NCI-H1417 (cell line): ENCODE measurements at regions not wholly inside any gene's neighbourhood (a gene's known extent, or its start where the extent isn't known, plus 50 kb on each side); places are given as distances from the start of the nearest gene placed in this dataset.
"Not testable (repeated sequence)": the region's sequence is repeated elsewhere in the genome, so short reads cannot be mapped to it uniquely, and the experiment has no call there.

Experiments
- DNase-seq, 3 experiments: peaks; one replicate each; lab custom pipeline; 2025; lab: John Stamatoyannopoulos, UW

DNA sequence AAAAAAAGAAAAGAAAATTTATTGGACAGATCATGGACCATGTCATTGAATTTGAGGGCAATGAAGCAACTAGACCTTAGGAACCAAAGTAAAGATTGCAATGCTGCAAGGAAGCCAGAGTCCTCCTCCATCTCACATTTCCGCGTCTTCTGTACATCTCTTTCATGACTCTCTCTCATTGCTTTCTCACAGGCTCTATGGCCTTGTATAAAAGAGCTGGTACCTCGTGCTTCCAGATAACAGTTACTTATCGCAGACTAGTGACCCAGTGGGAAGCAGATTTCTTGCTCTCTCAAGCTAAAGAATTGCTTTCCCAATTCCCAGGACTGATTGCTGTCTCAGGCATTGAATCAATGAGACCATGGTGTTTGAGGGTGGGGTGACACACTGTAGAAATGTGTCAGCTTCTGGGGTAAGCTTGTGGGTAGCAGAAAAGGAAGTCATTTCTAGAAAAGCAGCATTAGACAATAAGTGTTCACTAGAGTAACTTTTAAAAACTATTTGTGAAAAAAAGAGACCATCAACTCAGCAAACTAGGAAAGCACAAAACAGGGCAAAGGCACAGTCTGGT, 635.3 kb downstream of the UTRN start:
- no peak for DNase-seq

DNA sequence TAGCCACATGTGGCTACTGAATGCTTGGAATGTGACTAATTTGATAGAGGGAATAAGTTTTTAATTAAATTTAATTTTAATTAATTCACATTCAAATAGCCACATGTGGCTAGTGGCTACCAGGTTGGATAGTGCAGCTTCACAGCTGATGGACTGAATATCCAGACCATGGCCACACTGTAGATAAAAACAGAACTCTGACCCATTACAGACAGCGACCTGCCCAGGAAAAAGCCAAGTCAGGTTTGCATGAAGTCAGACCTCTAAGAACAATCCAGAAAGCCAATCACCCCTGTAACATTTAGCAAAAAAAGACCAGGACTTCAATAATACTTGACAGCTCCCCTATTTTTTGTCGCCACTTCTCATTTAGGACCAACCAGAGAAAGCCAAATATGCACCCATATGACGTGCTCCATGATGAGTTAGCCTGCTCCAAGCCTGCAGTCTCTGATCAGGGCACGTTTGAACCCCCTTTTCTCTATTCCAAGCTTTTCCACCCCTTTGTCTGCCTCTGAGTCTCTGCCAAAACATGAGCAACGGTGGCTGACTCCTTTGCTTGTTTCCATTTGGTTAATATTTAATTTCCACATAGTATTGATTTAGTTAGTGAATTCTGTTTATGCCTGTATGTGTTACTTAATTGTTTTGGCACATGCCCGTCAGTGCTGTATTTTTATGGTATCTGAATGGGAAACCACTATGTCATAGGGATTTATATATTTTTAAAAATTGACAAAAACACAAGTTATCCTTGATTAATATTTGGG, 636.3 kb downstream of the UTRN start:
- DNase-seq = no peak

DNA sequence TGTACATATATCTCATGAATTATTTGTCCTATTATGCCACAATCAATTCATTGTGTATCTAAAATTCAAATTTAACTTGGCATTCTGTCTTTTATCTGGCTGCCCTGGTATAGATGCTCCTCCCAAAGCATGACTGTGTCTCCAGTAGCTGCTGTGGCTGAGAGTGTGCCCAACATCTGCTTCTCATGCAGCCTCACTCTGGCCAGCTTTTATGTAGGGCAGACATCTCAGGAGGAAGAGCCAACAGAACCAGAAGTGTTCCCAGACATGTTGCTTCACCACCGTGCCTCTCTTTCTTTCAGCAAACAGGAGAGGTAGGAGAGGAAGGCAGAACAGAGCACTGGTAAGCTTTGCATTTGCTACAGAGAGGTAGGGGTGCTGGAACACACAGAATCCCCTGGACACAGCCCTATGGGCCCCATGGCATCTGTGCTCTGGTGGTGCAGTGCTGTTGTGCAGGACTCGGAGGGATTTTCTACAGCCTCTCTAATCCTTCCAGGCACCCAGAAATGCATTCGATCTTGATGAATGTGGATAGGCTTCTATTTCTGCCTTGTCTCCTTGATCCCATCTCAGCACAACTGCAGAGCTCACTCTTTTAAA, 637.1 kb downstream of the UTRN start:
- no peak for DNase-seq

DNA sequence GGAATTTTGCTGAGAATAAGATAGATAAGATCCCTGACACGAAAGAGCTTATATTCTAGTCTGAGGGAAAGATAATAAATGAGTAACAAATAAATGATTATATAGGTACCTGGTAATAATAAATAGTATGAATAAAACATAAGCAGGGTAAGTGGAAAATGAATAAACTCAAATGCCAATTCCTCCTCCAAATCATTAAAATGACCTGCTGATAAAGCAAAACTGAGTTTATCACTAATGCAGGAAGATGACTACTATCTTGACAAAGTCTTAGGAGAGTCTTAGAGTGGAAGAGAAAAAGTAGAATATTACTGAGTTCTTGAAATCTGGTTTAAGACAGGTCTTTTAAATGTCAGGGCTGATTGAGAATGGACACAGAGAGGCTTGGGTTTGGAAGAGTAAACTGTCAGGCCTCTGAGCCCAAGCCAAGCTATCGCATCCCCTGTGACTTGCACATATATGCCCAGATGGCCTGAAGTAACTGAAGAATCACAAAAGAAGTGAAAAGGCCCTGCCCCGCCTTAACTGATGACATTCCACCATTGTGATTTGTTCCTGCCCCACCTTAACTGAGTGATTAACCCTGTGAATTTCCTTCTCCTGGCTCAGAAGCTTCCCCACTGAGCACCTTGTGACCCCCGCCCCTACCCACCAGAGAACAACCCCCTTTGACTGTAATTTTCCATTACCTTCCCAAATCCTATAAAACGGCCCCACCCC, 637.8 kb downstream of the UTRN start:
- DNase-seq = not testable (repeated sequence)

DNA sequence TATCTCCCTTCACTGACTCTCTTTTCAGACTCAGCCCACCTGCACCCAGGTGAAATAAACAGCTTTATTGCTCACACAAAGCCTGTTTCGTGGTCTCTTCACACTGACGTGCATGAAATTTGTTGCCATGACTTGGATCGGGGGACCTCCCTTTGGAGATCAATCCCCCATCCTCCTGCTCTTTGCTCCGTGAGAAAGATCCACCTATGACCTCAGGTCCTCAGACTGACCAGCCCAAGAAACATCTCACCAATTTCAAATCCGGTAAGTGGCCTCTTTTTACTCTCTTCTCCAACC, 638.3 kb downstream of the UTRN start:
- not testable (repeated sequence) for DNase-seq

DNA sequence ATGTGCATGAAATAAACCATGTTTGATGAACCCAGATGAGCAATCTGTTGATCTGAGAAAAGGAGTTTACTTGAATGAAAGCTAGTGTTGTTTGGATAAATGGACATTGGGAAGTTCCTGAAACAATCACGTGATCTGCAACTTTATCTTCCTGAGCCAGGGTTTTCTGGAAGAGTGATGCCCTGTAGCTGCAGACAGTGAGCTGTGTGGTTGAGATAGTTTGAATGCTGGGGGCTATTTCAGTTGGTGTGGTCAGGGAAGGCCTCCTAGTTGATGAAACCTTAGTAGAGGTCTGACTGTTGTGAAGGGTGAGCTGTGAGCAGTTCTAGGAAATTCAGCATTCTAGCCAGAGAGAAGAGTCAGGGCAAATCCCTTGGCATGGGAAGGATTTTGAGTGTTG, 643.7 kb downstream of the UTRN start:
- no peak for DNase-seq

DNA sequence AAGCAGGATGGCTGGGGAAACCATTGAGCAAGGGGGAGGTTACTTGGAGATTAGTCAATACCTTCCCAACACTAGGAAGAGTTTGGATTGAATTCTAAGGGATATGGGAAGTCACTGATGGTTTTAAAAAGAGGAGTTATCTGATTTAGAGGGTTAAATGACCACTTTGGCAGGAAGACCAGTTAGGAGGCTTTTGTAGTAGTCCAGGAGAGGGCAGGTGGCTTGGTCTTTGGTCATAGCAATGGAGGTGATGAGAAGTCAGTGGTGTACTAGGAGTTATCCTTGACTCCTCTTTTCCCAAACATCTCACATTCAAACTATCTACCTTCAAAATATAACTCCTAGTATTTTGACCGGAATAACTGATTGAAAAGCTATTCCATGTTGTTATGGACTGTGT, 644.1 kb downstream of the UTRN start:
- no peak for DNase-seq

DNA sequence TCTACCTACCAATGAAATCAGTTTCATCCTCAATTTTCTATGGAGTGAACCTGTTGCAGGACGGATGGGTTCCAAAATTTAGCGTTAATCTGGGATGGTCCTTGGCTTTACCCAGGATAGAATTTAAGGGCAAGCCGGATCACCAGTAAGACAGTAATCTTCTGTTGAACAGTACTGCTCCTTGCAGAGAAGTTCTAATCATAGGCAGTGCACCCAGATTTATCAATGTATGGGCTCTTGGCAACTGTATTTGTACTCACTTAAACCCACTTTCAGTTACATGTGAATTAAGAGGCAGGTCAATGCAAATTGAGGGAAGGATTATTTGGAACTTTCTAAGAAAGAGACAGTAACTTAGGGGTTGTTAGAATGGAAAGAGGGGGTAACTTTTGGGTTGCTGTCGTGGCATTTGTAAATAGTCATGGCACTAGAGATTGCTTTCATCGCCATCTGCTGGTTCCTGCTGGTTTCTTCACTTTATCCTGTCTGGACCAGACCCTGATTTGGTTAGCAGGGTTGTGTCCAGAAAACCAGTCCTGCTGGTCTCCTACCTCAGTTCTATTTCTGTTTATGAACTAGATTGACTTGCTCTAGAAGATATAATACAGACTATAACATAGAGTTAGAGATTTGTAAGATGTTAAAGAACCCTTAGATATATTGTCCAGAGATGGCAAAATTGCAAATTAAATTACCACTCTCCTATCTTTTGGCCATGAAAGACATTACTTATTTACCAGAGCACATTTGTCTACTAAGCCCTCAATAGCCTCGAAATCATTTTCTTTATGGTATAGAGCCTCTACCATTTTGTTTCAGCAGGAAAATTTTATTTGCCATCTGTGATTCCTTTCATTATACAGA, 646.3 kb downstream of the UTRN start:
- DNase-seq = peak; percentile 10 to 80 (median 51)

DNA sequence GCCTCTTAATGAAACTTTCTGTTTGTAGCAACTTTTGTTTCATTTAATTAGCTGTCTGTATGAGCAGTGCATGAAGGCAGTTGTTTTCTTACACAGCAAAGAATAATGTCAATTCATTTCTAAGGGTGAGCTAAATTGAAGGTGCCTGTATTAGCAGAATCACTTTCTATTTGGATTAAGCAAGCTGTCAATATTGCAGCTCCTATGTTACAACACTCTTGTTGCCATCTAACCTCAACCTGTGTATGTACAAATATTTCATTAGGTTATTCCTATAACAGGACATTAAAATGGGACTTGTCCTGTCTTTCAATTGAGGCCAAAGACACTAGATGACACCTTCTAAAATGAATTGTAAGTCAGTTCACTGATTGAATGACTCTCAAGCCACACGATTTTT, 647.5 kb downstream of the UTRN start:
- DNase-seq = no peak

DNA sequence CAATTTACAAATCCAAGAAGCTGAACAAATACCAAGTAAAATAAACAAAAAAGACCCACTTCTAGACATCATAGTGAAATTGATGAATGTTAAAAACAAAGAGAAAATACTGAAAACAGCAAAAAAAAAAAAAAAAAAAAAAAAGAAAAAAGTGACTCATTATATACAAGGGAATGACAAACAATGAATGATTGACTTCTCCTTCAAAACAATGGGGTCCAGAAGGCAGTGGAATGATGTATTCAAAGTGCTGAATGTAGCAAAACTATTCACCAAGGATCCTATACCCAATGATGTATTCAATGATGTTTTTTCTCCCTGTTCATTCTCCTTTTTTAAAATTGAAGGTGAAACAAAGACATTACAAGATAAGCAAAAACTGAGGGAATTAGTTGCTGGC, 650.0 kb downstream of the UTRN start:
- DNase-seq = no peak

DNA sequence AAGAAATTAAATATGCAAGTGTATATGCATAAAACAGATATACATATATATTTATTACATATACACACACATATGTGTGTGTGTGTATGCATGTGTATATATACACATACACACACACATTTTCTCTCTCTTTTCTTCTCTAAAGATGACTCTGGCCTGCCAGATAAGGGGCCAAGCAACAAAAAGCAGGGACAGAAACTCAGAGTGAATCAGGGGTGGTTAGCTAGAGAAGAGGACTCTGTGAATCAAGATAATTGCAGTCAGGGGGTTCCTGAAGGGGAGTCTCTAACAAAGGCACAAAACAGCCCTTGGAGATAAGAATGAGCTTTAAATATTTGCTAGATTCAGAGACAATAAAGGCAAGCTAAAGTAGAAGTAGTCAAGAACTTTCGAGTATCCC, 650.5 kb downstream of the UTRN start:
- no peak for DNase-seq

DNA sequence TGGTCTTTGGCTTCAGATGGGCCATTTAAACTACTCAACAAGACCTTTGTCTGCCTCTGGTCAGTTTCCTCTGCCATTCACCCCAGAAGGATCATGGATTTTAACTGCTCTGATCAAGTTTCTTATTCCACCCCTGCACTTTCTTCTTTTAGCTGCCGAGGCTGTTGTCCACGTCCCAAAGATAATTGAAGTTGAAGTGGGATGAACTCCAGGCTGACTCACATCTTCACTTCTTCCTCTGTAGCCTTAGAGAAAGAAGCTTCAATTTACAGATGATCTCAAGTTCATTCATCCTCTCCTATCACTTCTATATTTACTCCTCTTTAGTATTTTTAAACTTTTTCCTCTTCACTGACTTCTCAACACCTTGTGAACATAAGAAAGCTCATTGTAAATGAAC, 651.6 kb downstream of the UTRN start:
- DNase-seq = no peak

DNA sequence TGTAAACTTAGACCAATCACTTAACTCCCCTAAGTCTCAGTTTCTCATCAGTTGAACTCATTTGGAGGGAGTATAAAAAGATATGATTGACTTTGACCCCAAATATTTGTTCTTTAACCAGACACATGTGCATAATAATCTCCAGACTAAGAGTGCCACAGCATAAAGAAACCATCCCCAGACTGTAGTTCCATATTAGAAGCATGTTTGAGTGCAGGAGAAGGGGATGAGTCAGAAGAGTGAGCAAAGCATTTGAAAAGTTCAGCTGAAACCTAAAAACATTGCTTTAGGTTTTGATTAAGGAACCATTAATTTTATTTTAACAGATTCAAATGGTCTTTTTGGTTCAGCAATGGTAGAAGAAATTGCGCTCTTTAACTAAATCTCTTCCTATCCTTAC, 654.8 kb downstream of the UTRN start:
- no peak for DNase-seq

DNA sequence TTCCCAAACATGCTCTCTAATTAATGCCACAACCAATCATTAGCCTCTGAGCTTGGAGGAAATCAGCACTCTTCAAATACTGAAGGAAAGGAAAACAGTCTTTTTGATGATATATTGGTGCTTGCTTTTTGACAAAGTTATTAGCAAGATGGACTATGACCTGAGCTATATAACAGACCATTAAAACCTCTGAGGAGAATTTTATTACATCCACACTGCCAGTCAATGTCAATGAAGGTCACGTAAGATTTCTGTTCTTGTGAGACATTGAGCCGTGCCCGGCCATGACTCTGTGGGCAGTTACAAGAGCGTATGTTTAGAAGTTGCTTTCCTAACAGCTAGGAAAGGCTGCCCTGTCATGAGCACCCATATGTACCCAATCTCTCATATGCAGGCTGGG, 659.0 kb downstream of the UTRN start:
- no peak for DNase-seq

DNA sequence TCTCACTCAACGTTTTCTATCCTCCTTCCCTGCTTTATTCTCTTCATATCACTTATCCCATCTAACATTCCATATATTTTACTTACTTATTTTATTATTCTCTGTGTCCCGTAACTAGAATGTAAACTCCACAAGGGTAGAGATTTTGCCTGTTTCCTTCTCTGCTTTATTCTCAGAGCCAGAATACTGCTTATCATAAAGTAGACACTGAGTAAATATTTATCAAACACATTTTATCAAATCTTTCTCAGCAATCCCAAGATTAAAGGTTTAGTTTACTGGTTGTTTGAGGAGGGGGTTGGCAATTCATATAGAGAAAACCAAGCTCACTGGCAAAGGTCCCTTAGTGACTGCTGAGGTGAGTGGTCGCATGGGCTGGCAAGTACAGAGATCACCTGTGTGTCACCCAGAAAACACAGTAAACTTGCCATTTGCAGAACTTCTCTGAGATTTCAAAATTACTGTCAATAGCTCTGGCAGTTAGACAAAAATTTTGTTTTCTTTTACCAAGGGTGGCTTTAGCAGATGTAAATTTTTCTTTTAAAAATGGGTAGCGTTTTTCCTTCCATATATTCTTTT, 662.4 kb downstream of the UTRN start:
- no peak for DNase-seq

DNA sequence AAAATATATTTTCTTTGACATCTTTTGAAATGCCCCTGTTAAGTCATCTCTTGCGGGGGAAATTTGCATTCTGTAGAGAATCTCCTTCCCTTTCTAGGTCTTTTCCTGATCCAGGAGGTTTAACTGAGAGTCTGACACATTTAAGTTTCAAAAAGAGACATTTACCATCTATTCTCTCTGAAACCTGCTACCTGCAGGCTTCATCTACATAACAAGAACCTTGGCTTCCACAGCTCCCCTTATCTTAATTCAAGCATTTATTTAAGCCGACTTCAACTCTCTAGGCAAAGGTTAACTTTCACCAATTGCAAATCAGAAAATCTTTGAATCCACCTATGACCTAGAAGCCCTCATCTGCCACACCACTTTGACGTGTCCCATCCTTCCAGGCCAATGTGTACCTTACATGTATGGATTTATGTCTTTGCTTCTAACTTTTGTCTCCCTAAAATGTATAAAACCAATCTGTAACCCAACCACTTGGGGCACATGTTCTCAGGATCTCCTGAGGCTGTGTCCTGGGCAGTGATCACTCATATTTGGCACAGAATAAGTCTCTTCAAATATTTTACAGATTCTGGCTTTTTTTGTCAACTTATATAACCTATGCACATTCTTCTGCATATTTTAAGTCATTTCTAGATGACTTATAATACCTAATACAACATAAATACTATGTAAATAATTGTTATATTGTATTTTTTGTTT, 666.7 kb downstream of the UTRN start:
- no peak for DNase-seq

DNA sequence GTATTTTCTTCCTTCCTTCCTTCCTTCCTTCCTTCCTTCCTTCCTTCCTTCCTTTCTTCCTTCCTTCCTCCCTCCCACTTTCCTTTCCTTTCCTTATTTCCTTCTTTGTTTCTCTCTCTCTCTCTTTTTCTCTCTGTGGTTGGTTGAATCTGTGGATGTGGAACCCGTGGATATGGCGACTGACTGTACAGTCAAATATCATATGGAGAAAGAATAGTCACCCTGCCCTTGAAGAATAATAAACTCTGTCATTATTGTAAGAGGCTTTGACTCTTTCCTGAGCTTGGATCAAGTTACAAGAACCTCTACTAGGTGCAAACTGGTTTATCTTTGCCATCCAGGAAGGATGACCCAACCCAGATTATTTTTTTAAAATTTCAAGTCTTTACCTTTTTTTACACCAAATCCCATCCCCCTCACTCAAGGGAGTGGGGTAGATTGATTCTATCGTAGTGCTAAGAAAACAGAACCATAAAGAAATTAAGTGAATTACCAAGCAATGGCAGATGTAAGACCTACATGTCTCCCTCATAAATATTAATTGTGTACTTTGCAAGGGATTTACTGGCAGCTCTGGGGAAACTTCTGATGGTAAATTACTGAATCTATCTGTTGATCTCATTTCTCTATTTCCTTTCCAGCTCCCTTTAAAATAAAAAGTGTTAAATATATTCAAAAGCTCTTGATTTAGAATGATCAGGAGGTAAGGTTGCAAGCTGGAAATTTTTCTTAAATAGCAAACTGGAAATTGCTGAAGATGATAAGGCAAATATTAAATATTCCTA, 667.5 kb downstream of the UTRN start:
- no peak for DNase-seq

DNA sequence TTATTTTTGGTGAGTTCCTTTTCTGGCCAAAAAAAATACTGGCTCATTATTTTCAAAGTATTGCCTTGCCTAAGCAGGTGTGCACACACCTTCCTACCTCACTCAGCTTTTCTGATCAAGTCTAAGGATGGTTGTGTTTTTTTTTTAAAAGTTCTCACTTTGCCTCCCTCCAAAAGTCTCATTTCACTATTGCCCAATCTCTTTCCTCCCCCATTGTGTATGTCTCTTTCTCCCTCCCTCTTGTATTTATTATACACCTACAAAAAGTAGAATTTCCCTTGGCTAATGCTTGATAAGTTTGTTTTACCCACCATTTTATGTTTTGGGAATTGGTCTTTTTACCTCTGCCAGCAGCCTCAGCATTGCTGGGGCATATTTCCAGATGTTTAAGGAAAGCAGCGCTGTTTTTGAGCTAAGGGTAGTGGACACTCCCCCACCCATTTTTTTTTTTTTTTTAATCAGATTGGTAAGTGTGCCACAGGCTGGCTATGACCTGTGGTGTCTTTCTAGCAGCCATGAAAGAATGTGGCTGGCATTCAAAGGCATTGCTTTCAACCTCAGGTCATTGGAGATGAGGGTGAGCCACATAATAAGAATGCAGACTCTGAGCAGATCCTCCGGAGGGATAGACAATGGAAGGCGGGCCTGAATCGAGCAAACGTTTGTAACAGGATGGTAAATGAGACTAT, 668.6 kb downstream of the UTRN start:
- no peak for DNase-seq

DNA sequence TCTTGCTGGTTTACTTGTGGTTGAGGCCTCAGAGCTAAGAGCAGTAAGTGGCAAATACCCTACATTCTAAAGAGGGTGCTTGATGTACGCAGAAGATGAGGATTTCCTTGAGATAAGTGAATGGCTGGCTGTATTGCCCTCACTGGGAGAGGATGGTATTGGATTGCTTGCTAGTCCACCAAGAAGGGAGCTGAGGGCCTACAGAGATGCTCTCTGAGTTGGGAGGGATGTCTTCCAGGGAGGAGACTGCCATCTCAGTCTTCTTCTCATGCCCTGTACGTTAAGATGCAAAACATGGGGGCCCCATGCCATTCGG, 669.1 kb downstream of the UTRN start:
- no peak for DNase-seq

DNA sequence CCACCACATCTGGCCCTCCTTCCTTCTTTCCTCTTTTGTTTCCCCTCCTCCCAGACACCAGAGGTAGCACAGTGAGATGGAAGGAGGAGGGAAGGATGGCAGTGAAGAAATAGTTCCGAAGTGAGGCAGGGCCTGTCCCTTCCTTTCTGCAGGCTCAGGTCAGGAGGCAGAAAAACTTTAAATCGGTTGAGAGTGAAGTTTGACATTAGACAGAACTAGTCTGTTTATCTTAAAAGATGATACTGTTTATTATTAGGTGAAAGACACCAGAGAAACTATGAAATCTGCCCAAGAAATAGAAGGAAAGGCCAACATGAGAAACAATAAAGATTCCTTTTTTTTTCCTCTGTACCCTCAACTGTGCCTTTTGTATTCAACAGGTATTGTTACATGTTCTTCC, 670.3 kb downstream of the UTRN start:
- no peak for DNase-seq
